HG03342 (cell line): ENCODE measurements at regions not wholly inside any gene's neighbourhood (a gene's known extent, or its start where the extent isn't known, plus 50 kb on each side); places are given as distances from the start of the nearest gene placed in this dataset.
"Not testable (repeated sequence)": the region's sequence is repeated elsewhere in the genome, so short reads cannot be mapped to it uniquely, and the experiment has no call there.

Experiments used
- ATAC-seq: cut with Tn5 transposase; IDR thresholded peaks from one replicate; pipeline ENCODE4 v1.9.1; 2021; ENCODE audit warnings: mild to moderate bottlenecking, moderate library complexity; ENCODE audit not compliant: unreplicated experiment

GRCh38 chr4:30869387-30869786 is 149.2 kb downstream of the PCDH7 start:
- not testable (repeated sequence) for ATAC-seq

- no peak for ATAC-seq
Measured at GRCh38 chr4:30870513-30870912, 150.3 kb downstream of the PCDH7 start.

DNA sequence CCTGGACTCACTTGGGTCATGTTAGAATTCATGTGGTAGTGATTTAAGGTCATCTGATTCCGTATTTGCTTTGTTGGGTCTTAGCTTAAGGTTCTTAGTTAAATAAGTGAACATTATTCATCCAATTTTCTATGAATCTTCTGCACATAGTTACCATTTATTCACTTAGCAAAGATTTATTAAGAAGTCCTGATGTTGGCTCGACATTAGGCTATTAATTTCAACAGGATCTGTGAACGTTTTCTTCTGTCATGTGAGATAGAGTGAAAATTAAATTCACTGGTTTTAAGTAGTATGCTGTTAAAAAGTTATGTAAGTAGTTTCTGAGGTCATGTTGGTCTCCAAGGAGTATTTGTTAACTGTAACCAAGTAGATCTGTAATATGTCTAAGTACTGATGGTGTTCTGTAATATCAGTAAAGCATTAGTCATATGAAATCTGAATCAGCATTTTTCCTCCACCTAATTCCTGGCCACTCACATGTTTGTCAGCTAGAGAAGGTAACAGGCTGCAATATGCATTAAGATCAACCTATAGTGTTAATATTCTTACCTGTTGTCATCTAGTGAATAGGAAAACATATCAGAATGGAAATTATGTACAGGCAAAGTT is 155.6 kb downstream of the PCDH7 start:
- no peak for ATAC-seq

GRCh38 chr4:30879855-30880598 is 159.9 kb downstream of the PCDH7 start:
- ATAC-seq, result no peak

DNA sequence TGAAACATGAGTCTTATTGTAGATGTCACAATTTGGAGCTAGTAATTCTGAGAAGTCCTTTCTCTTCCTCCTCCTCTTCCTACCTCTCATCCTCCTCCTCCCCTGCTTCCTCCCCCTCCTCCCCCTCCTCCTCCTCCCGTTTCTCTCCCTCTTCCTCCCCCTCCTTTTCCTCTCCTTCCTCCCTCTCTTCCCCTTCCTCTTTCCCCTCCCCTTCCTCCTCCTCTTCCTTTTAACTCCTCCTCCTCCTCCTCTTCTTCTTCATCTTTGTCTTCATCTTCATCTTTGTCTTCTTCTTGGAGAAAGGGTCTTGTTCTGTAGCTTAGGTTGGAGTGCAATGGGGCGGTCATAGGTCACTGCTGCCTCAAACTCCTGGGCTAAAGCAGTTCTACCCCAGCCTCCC is 161.8 kb downstream of the PCDH7 start:
- ATAC-seq, result no peak

- ATAC-seq, result no peak
Measured at GRCh38 chr4:30882443-30882842, 162.3 kb downstream of the PCDH7 start.

GRCh38 chr4:30882995-30883675 is 163.0 kb downstream of the PCDH7 start:
- no peak for ATAC-seq

GRCh38 chr4:30901461-30902451 is 181.6 kb downstream of the PCDH7 start:
- ATAC-seq, result no peak

DNA sequence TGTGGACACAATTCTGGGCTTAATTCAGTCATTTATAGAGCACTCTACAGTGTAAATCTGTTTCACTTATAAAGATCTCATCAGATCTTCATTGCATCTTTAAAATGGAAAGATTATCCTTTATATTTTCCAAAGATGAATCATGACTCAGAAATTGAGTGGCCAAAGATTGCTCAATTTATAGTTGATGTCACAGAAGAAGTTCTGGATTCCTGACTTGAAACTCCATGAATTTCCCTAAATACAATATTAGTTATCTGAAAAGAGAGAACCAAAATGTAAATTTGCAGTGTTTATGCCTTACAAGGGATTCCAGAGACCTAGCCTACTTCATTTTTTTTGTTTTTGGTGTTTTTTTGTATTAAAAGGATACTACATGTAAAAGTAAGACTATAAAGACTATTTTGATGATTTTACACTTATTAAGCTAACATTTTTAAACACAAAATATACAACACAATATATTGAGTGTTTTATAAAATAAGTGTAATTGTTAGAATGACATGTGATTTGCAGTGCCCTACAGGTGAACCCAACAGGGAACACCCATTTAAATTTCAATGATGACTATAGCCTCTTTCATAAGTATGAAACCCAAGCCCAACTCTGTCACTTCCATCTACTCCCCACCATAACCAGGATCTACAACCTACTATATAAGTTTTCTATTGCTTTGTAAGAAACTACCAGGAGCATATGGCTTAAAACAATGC is 183.5 kb downstream of the PCDH7 start:
- ATAC-seq, result no peak

DNA sequence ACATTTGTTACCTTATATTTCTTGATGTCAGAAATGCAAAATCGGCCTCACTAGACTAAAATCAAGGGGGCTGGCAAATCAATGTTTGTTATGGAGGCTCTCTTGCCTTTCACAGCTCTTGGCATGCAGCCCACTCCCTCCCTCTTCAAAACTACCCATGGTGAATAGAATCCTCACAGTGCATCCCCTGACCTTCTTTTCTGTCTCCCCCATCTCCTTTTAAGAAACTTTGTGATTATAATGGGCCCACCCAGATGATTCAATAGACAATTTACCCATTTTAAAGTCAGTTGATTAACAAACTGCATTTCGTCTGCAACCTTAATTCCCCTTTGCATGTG is 184.0 kb downstream of the PCDH7 start:
- ATAC-seq, result no peak

GRCh38 chr4:30904588-30904987 is 184.4 kb downstream of the PCDH7 start:
- ATAC-seq, result no peak

GRCh38 chr4:30912098-30912714 is 192.0 kb downstream of the PCDH7 start:
- ATAC-seq, result no peak

- no peak for ATAC-seq
Measured at GRCh38 chr4:30916337-30917274, 196.4 kb downstream of the PCDH7 start.

- no peak for ATAC-seq
Measured at GRCh38 chr4:30917946-30918345, 197.8 kb downstream of the PCDH7 start.

GRCh38 chr4:30919458-30919857 is 199.3 kb downstream of the PCDH7 start:
- no peak for ATAC-seq

DNA sequence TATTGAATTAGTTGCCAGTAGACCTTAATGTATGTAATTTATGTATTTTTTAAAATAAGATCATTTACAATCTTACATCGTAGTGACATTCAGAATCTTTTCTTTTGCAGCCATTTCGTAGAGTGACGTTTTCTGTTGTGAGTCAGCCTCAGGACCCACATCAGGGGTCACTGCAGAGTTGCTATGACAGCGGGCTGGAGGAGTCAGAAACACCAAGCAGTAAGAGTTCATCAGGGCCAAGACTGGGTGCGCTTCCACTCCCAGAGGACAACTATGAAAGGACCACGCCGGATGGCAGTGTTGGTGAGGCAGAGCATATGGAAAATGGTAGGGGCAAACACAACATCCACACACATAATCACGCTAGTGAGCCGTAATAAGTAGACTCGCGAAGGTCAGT is 199.9 kb downstream of the PCDH7 start:
- no peak for ATAC-seq

GRCh38 chr4:30922625-30923024 is 202.5 kb downstream of the PCDH7 start:
- ATAC-seq, result no peak

DNA sequence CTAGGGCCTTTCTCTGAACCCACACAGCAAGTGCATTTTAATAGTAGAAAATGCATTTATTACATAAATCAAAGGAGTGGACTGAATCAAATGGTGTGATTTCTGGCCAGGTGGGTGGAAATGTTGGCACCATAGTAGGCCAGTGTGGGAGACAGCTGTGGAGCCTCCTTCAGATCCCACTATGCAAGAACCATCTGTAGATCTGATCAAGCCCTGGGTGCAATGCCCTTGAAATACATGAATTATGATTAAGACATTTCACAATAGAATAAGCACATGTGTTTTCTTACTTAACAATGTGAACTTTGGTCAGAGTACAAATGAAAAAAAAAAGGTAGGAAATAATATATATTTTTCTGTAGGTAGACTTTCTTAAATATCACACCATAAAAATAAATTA is 204.3 kb downstream of the PCDH7 start:
- no peak for ATAC-seq

- ATAC-seq, result no peak
Measured at GRCh38 chr4:30929649-30930048, 209.5 kb downstream of the PCDH7 start.
